SK-N-SH (cell line): ENCODE measurements at regions not wholly inside any gene's neighbourhood (a gene's known extent, or its start where the extent isn't known, plus 50 kb on each side); places are given as distances from the start of the nearest gene placed in this dataset.

Experiments used
- CTCF ChIA-PET: fragments of 300-600, 350-600 bp; formaldehyde crosslinking; extraction: SDS; loops from one replicate; lab custom pipeline; 2021; lab: Yijun Ruan, JAX
- POLR2A ChIA-PET: fragments of 350-600 bp; sonication (Branson Sonifier 250); formaldehyde crosslinking; extraction: SDS; loops from one replicate; lab custom pipeline; 2020; ENCODE audit warnings: antibody characterized with exemption, inconsistent platforms; lab: Yijun Ruan, JAX
- DNase-seq: peaks from one replicate; pipeline ENCODE4 v3.0.0; 2012
- H2AFZ ChIP-seq: fragments of 200-600 bp; sonication (generic); 2 replicates; pipeline ENCODE4 v1.8.1; 2016; ENCODE audit warnings: antibody characterized with exemption, mild to moderate bottlenecking, low read depth
- H3F3A ChIP-seq: fragments of 200-600 bp; sonication (generic); replicated peaks from 2 replicates; pipeline ENCODE3; 2016; ENCODE audit warnings: antibody characterized with exemption, mild to moderate bottlenecking; ENCODE audit not compliant: insufficient read depth
- H3K27ac ChIP-seq, 2 experiments: fragments of 200-500 bp in 1 of 2; fragments of 200-600 bp in 1 of 2; sonication (Bioruptor generic) in 1 of 2; sonication (generic), shearing (Covaris generic) in 1 of 2; 2 replicates each; pipeline versions ENCODE4 v1.5.1 to v1.6.1; 2014 to 2016; ENCODE audit warnings: low read depth in 2 of 2, inconsistent platforms in 1 of 2, low read length in 1 of 2, mild to moderate bottlenecking in 1 of 2, mixed read lengths in 1 of 2
- H3K27me3 ChIP-seq: fragments of 200-600 bp; sonication (generic), shearing (Covaris generic); 2 replicates; pipeline ENCODE4 v1.6.1; 2016; ENCODE audit warnings: mixed run types; ENCODE audit not compliant: insufficient read depth
- H3K36me3 ChIP-seq, 2 experiments: fragments of 200-500 bp in 1 of 2; fragments of 200-600 bp in 1 of 2; sonication (Bioruptor generic) in 1 of 2; sonication (generic) in 1 of 2; replicated peaks in 1 of 2; 2 replicates each; pipeline versions ENCODE3 to v1.5.1; 2014 to 2016; ENCODE audit warnings: low read length in 1 of 2, mild to moderate bottlenecking in 1 of 2; ENCODE audit not compliant: insufficient read depth in 2 of 2, control insufficient read depth in 1 of 2
- H3K4me1 ChIP-seq, 2 experiments: fragments of 200-500 bp in 1 of 2; fragments of 200-600 bp in 1 of 2; sonication (Bioruptor generic) in 1 of 2; sonication (generic), shearing (Covaris generic) in 1 of 2; 2 replicates each; pipeline versions ENCODE4 v1.5.1 to v1.6.1; 2014 to 2016; ENCODE audit warnings: low read depth in 1 of 2, low read length in 1 of 2, mixed run types in 1 of 2; ENCODE audit not compliant: insufficient read depth in 2 of 2, control insufficient read depth in 1 of 2
- H3K4me2 ChIP-seq: fragments of 200-600 bp; sonication (generic), shearing (Covaris generic); 2 replicates; pipeline ENCODE4 v1.6.1; 2017; ENCODE audit warnings: mixed run types
- H3K4me3 ChIP-seq, 2 experiments: fragments of 200-500 bp in 1 of 2; fragments of 200-600 bp in 1 of 2; sonication (Bioruptor generic) in 1 of 2; sonication (generic), shearing (Covaris generic) in 1 of 2; 2 replicates each; pipeline versions ENCODE4 v1.5.1 to v1.8.1; 2014 to 2016; ENCODE audit warnings: low read depth in 2 of 2, inconsistent platforms in 1 of 2, low read length in 1 of 2, mild to moderate bottlenecking in 1 of 2, mixed read lengths in 1 of 2, moderate library complexity in 1 of 2
- H3K79me2 ChIP-seq: fragments of 200-600 bp; sonication (generic); 2 replicates; pipeline ENCODE4 v1.8.1; 2017; ENCODE audit warnings: mild to moderate bottlenecking; ENCODE audit not compliant: insufficient read depth
- H3K9ac ChIP-seq: fragments of 200-600 bp; sonication (generic); 2 replicates; pipeline ENCODE4 v1.6.1; 2017; ENCODE audit warnings: mixed run types
- H3K9me2 ChIP-seq: fragments of 200-600 bp; sonication (generic); 2 replicates; pipeline ENCODE4 v1.6.1; 2017; ENCODE audit warnings: mixed run types
- H3K9me3 ChIP-seq: fragments of 200-600 bp; sonication (generic); 2 replicates; pipeline ENCODE4 v1.6.1; 2017; ENCODE audit warnings: mixed run types, mild to moderate bottlenecking, moderate library complexity
- H4K20me1 ChIP-seq: fragments of 200-600 bp; sonication (generic); 2 replicates; pipeline ENCODE4 v1.6.1; 2017; ENCODE audit warnings: mild to moderate bottlenecking, mixed run types; ENCODE audit not compliant: insufficient read depth
- CTCF ChIP-seq: fragments of 200-600 bp; sonication (generic); IDR thresholded peaks from 2 replicates; pipeline ENCODE4 v1.6.1; 2017; ENCODE audit warnings: antibody characterized with exemption, mild to moderate bottlenecking, moderate library complexity
- ELF1 ChIP-seq: IDR thresholded peaks from 2 replicates; pipeline ENCODE4 v1.4.0; 2012
- FOXJ3 ChIP-seq: sonication (generic); formaldehyde crosslinking; IDR thresholded peaks from 2 replicates; pipeline ENCODE4 v1.5.1; 2020; ENCODE audit warnings: mild to moderate bottlenecking, missing genetic modification reagents
- FOXM1 ChIP-seq: IDR thresholded peaks from 2 replicates; pipeline ENCODE4 v1.4.0; 2012; ENCODE audit warnings: low read depth, mild to moderate bottlenecking
- GATA2 ChIP-seq: sonication (generic); formaldehyde crosslinking; IDR thresholded peaks from 2 replicates; pipeline ENCODE4 v1.5.0; 2020; ENCODE audit warnings: mild to moderate bottlenecking, missing genetic modification reagents
- RCOR1 ChIP-seq: fragments of 150-350 bp; IDR thresholded peaks from 2 replicates; pipeline ENCODE4 v1.6.1; 2017; ENCODE audit warnings: antibody characterized with exemption, low read length
- ZBTB33 ChIP-seq: IDR thresholded peaks from 2 replicates; pipeline ENCODE4 v1.4.0; 2012; ENCODE audit warnings: low read depth, borderline replicate concordance
- WGBS: methylation state at CpG from one replicate; pipeline ENCODE4 v1.1.6; 2017; ENCODE audit warnings: low lambda C conversion rate; 5-methylcytosine and 5-hydroxymethylcytosine counted together
- TF ChIP-seq, protein P1 (sequence below): fragments of 150-350 bp; IDR thresholded peaks from 2 replicates; pipeline ENCODE4 v1.6.1; 2017; ENCODE audit warnings: antibody characterized with exemption, low read length, low read depth, borderline replicate concordance
- TF ChIP-seq, protein P2 (sequence below): IDR thresholded peaks from 2 replicates; pipeline ENCODE4; 2012

DNA sequence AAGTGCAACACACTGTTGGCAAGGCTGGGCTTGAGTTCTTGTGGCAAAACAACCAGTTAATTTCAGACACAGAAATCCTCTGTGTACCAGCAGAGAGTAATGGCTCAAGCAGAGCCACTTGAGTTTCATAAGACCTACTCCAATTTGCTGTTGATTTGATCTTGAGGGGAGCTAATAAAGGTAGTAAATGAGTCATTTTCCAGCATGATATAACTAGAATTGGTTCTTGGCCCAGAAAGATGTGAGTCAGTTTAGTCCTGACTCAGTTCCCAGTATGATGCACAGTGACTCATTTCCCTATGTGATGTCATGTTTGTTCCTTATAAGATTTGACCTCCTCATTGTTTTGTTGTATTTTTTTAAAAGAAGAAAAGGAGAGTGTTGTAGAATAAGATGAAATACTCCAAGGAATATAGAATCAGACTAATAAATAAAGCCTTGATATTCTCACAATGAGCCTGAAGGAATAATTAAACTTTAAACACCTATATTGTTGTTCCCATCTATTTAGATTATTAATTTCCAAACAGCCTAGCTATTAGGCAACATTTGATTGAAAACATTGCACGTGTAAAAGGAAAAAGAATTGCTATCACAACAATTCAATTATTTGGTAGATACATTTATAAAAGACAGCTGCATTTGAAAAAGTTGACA, 186.2 kb downstream of the REEP3 start (continued):
- TF ChIP-seq, protein P1, sequence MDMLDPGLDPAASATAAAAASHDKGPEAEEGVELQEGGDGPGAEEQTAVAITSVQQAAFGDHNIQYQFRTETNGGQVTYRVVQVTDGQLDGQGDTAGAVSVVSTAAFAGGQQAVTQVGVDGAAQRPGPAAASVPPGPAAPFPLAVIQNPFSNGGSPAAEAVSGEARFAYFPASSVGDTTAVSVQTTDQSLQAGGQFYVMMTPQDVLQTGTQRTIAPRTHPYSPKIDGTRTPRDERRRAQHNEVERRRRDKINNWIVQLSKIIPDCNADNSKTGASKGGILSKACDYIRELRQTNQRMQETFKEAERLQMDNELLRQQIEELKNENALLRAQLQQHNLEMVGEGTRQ, result no peak
- TF ChIP-seq FOXJ3 (CRISPR knock-in tag), result no peak
- TF ChIP-seq ZBTB33, result peak; percentile 87
- TF ChIP-seq CTCF, result no peak
- TF ChIP-seq FOXM1, result peak; percentile 85

- Histone ChIP-seq H3K79me2 (no peaks in the 10 kb centered on the region), H3K4me2 (no peak overlapping the region), H3K27me3 (no peaks in the 10 kb centered on the region), H2AFZ (no peak overlapping the region), H3K4me3 (no peak overlapping the region), H4K20me1 (no peaks in the 10 kb centered on the region), H3K36me3 (no peaks in the 10 kb centered on the region), H3K4me1 (peaks cover 27 to 48% of the 10 kb centered on the region in 2 experiments), H3K9me3 (no peaks in the 10 kb centered on the region), H3F3A (peaks cover 31% of the 10 kb centered on the region), H3K27ac (peak overlapping the region in 1 of 2 experiments; percentile 97; a peak in 2 of 4 replicates), H3K9ac (no peak overlapping the region), H3K9me2 (no peaks in the 10 kb centered on the region)
- TF ChIP-seq ELF1, result no peak
- TF ChIP-seq, protein P2, sequence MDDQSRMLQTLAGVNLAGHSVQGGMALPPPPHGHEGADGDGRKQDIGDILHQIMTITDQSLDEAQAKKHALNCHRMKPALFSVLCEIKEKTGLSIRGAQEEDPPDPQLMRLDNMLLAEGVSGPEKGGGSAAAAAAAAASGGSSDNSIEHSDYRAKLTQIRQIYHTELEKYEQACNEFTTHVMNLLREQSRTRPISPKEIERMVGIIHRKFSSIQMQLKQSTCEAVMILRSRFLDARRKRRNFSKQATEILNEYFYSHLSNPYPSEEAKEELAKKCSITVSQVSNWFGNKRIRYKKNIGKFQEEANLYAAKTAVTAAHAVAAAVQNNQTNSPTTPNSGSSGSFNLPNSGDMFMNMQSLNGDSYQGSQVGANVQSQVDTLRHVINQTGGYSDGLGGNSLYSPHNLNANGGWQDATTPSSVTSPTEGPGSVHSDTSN, result no peak
- no peak for TF ChIP-seq GATA2 (CRISPR knock-in tag)
- no peak for TF ChIP-seq RCOR1
- no peak for TF ChIP-seq CTCF
- no peak for DNase-seq
- WGBS, result 85% methylated on average over 5 of the region's 5 CpGs
- ChIA-PET CTCF (no interaction called here), POLR2A (no interaction called here)
These were observed 187.2 kb downstream of the REEP3 start for GRCh38 chr10:63708421-63708820.
